Gastrocnemius medialis (tissue), 4 donors: ENCODE measurements at regions not wholly inside any gene's neighbourhood (a gene's known extent, or its start where the extent isn't known, plus 50 kb on each side); places are given as distances from the start of the nearest gene placed in this dataset.

Experiments used
- ATAC-seq, 2 donors: fragments of 150-250 bp; one replicate each; pipeline ENCODE4 v1.9.1; 2016
- DNase-seq, 2 donors: peaks; one replicate each; pipeline ENCODE4 v3.0.0-alpha.2; 2019
- H3K27ac ChIP-seq, 4 donors: fragments of 200-600 bp; sonication (generic); 1 replicate in 1 of 4; 2 replicates in 3 of 4; pipeline ENCODE4 v1.5.1; 2016 to 2018; ENCODE audit warnings: mild to moderate bottlenecking in 2 of 4, moderate library complexity in 1 of 4
- H3K27me3 ChIP-seq, 3 donors: fragments of 200-600 bp; sonication (generic) in 2 of 3; 1 replicate in 1 of 3; 2 replicates in 2 of 3; pipeline versions ENCODE4 v1.5.1 to v1.6.0; 2016 to 2019; ENCODE audit warnings: mild to moderate bottlenecking in 1 of 3, moderate library complexity in 1 of 3
- H3K36me3 ChIP-seq, 2 donors: fragments of 200-600 bp; sonication (generic) in 1 of 2; one replicate each; pipeline ENCODE4 v1.5.1; 2017 to 2018
- H3K4me1 ChIP-seq, 2 donors: fragments of 200-600 bp; sonication (generic) in 1 of 2; one replicate each; pipeline ENCODE4 v1.5.1; 2016 to 2017; ENCODE audit warnings: mild to moderate bottlenecking in 2 of 2
- H3K4me3 ChIP-seq, 4 donors: fragments of 200-600 bp; sonication (generic) in 3 of 4; 1 replicate in 1 of 4; 2 replicates in 3 of 4; pipeline ENCODE4 v1.5.1; 2016 to 2019; ENCODE audit warnings: mild to moderate bottlenecking in 2 of 4
- H3K9me3 ChIP-seq, 3 donors: fragments of 200-600 bp; sonication (generic) in 2 of 3; 1 replicate in 1 of 3; 2 replicates in 2 of 3; pipeline ENCODE4 v1.5.1; 2016 to 2019
- CTCF ChIP-seq, 5 experiments: fragments of 450-650 bp in 3 of 5; fragments of 200-600 bp in 2 of 5; sonication (generic) in 2 of 5; IDR thresholded peaks in 4 of 5; conservative IDR thresholded peaks in 1 of 5; 1 replicate in 4 of 5; 2 replicates in 1 of 5; pipeline ENCODE4 v1.5.1; 2016 to 2019; ENCODE audit warnings: antibody characterized with exemption in 5 of 5, mild to moderate bottlenecking in 3 of 5, moderate library complexity in 3 of 5
- POLR2A ChIP-seq, 2 donors: fragments of 450-650 bp; IDR thresholded peaks; one replicate each; pipeline ENCODE4 v1.6.1; 2017; ENCODE audit warnings: antibody characterized with exemption in 2 of 2, mild to moderate bottlenecking in 2 of 2, moderate library complexity in 2 of 2
- in situ Hi-C, 4 donors: fragments of 200-750 bp; cut with MboI; loops; one replicate each; pipeline versions ENCODE4 v1.15.0 to v1.8.0; 2017; ENCODE audit warnings: low sequenced_read_pairs in 4 of 4
- intact Hi-C: fragments of 100-400 bp; cut with DNase I; formaldehyde crosslinking; loops from one replicate; pipeline ENCODE4 v1.15.1; 2023; ENCODE audit warnings: low total_unique reads

GRCh38 chr14:96634896-96635295 is 132.7 kb downstream of the PAPOLA start:
- Histone ChIP-seq H3K9me3 (no peaks in the 10 kb centered on the region), H3K36me3 (no peaks in the 10 kb centered on the region), H3K27me3 (no peaks in the 10 kb centered on the region), H3K27ac (no peak overlapping the region), H3K4me1 (no peaks in the 10 kb centered on the region), H3K4me3 (no peak overlapping the region)
- ATAC-seq (no peak), DNase-seq (no peak)
- intact Hi-C loops (no loop called here), in situ Hi-C loops (no loop called here)
- no peak for TF ChIP-seq POLR2A (IDR thresholded peaks at IDR 0.05)

GRCh38 chr14:96635850-96636249 is 133.7 kb downstream of the PAPOLA start:
- H3K4me3 ChIP-seq = no peak overlapping the region
- in situ Hi-C loops (no loop called here), intact Hi-C loops (no loop called here)
- H3K27ac ChIP-seq = no peak overlapping the region
- no peak for TF ChIP-seq POLR2A (IDR thresholded peaks at IDR 0.05)
- TF ChIP-seq CTCF (IDR thresholded peaks at IDR 0.05 in 4 of 5, conservative IDR thresholded peaks at IDR 0.05 in 1 of 5) = no peak
- H3K27me3 ChIP-seq = no peaks in the 10 kb centered on the region
- ATAC-seq (no peak), DNase-seq (no peak)
- H3K36me3 ChIP-seq = no peaks in the 10 kb centered on the region
- H3K9me3 ChIP-seq = no peaks in the 10 kb centered on the region
- no peaks in the 10 kb centered on the region for H3K4me1 ChIP-seq

GRCh38 chr14:96637521-96637920 is 135.3 kb downstream of the PAPOLA start:
- H3K36me3 ChIP-seq = no peaks in the 10 kb centered on the region
- ATAC-seq (no peak), DNase-seq (no peak)
- no peak for TF ChIP-seq CTCF (IDR thresholded peaks at IDR 0.05 in 4 of 5, conservative IDR thresholded peaks at IDR 0.05 in 1 of 5)
- no peak for TF ChIP-seq POLR2A (IDR thresholded peaks at IDR 0.05)
- no peaks in the 10 kb centered on the region for H3K27me3 ChIP-seq
- H3K4me3 ChIP-seq = no peak overlapping the region
- in situ Hi-C loops = no loop called here
- H3K4me1 ChIP-seq = no peaks in the 10 kb centered on the region
- no peaks in the 10 kb centered on the region for H3K9me3 ChIP-seq
- intact Hi-C loops = no loop called here
- no peak overlapping the region for H3K27ac ChIP-seq

GRCh38 chr14:96638041-96638855 is 136.1 kb downstream of the PAPOLA start:
- in situ Hi-C loops (no loop called here), intact Hi-C loops (no loop called here)
- no peaks in the 10 kb centered on the region for H3K9me3 ChIP-seq
- no peaks in the 10 kb centered on the region for H3K27me3 ChIP-seq
- TF ChIP-seq CTCF (IDR thresholded peaks at IDR 0.05 in 4 of 5, conservative IDR thresholded peaks at IDR 0.05 in 1 of 5) (no peak), POLR2A (IDR thresholded peaks at IDR 0.05) (no peak)
- H3K4me3 ChIP-seq = no peak overlapping the region
- no peak for DNase-seq
- no peak overlapping the region for H3K27ac ChIP-seq
- no peaks in the 10 kb centered on the region for H3K4me1 ChIP-seq
- H3K36me3 ChIP-seq = no peaks in the 10 kb centered on the region
- ATAC-seq = no peak

GRCh38 chr14:96639550-96639949 is 137.4 kb downstream of the PAPOLA start:
- no peak for DNase-seq
- Histone ChIP-seq H3K27ac (no peak overlapping the region), H3K27me3 (no peaks in the 10 kb centered on the region), H3K36me3 (no peaks in the 10 kb centered on the region), H3K4me3 (no peak overlapping the region), H3K4me1 (no peaks in the 10 kb centered on the region), H3K9me3 (no peaks in the 10 kb centered on the region)
- in situ Hi-C loops = no loop called here
- intact Hi-C loops = no loop called here
- TF ChIP-seq POLR2A (IDR thresholded peaks at IDR 0.05) (no peak), CTCF (IDR thresholded peaks at IDR 0.05 in 4 of 5, conservative IDR thresholded peaks at IDR 0.05 in 1 of 5) (no peak)
- no peak for ATAC-seq
